GM18861 (cell line): ENCODE measurements at regions not wholly inside any gene's neighbourhood (a gene's known extent, or its start where the extent isn't known, plus 50 kb on each side); places are given as distances from the start of the nearest gene placed in this dataset.

Experiments
- ATAC-seq: cut with Tn5 transposase; IDR thresholded peaks from one replicate; pipeline ENCODE4 v1.9.1; 2021; ENCODE audit not compliant: unreplicated experiment

DNA sequence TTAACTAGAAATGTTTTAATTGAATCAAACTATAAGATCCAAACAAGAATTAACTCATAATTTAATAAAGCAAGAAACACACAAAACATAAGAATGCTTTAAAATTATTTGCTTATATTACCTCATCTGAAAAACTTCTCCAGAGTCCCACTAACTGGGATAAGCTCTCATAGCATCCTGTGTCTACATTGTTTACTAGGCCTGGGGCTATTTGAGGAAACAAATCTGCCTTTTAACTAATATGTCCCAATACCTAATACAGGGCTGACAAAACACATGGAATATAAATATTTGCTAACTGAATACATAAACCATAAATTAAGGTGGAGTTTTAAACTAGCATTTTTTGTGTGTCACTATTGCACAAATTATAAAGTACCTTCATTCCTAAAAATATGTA, 1399.8 kb upstream of the SLC10A2 start:
- no peak for ATAC-seq

DNA sequence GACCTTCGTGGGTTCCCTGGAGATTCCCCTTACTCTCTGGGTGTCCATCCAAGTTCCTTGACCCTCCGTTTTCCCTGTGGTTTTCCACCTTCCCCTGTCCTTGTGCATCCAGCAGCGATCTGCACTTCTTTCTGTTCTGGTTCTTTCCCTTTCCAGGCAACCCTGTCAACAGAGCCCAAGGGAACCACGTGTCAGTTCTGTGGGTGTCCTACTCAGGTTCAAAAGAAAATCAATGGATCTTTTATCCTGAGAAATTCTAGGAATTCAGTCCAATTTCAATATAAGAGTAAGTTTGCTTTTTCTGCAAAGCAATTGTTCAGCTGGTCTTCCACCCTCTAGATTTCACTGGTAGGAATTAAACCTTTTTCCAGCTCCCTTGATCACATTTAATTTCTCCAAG, 1394.8 kb upstream of the SLC10A2 start:
- ATAC-seq = no peak

DNA sequence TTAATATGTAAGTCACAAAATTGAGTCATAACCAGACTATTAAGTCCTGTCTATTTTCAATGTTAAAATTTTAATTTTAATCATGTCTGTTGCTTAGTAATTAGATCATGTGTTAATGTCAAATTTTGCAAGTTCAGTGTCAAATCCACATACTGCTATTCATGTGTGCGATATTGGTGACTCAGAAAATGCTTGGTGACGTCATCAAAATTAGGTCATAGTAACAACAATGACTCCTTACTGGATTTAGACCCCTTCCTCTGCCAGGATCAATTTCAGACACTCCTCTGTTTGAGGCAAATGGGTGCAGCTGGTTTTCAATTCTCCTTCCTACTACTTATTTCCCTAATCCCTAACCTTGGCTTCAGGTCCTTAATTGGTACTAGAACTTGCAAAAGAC, 1394.3 kb upstream of the SLC10A2 start:
- no peak for ATAC-seq

DNA sequence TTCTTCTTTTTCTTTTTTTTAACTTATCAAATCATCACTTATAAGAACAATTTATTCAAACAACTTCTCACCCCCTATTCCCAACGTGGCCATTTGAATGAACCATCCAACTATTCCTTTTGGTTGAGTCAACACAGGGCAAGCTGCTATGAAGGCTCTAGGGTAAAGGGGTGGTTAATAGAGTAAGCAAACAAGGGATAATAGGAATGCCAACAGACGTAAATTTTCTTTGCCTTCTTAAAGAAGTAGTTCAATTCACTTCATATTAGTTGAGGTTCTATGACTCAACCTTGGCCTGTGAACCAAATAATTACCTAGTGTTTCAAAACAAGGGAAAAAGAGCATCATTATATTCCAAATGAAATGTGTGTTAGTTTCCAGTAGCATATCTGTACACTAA, 1383.8 kb upstream of the SLC10A2 start:
- no peak for ATAC-seq

DNA sequence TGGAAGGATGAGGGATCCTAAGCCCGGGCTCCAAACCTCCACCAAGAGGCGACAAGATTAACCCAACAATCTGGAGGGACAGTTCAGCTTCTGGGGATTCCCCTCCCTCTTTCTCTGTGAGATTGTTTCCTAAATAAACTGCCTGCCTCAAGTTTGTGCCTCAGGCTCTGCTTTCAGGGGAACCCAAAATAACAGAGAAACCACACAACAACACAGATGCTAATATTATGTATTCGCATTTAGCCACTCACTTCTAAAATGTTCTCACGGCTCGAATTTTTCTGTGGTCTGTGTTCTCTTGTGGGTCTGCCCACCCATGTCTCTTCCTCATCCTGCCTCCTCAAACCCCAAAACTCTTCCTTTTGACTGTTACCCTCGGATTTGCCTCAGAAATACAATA, 1381.1 kb upstream of the SLC10A2 start:
- no peak for ATAC-seq

DNA sequence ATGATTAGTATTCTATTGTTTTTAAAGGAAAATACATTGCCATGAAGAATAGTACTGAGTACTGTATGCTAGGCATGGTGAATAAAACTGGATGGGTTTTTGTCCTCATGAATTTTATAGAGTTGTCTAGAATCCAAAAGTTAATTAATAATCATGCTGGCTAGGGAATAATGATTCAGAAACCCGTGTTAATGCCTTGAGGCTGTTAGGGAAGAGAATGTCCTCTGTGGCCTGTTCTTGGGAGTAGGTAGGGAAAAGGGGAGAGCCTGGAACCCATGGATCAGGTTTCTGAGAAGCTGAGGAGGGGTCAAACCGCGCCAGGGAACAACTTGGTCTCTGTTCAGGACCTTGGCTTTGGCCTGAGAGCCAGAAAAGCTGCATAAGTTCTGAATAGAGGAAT, 1376.3 kb upstream of the SLC10A2 start:
- ATAC-seq = no peak

DNA sequence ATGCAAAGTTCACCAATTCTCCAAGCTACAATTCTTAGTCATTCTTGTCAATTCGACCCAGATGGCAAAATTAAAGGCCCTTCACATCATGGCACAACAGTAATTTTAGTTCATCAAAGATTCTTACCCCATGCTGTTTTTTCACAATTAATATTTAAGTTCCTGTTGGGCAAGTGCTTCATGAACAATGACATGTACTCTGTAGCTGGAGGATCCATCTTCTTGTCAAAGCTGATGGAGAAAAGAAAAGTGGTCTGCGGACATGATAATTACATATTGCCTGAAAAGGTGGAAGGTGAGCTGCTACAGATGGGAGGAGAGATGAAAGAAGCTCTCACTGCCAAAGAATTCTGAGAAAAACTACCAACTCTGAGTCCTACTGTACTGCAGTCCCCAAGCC, 1370.3 kb upstream of the SLC10A2 start:
- no peak for ATAC-seq

DNA sequence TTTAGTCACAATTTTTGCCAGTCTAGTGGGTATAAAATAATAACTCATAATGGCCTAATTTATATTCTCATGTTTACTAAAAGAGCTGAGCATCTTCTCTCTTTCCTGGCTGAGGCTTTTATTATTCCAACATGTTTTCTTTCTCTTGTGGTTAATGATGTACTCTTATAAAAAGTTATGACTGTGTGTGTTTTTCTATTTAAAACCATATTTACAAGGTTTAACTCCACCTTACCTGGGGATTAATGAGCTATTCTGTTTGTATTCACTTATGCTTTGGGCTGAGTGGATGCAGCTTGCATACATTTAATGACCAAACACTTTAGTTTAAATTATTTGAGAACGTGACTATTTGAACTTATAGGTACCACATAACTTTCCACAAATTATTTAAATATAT, 1365.7 kb upstream of the SLC10A2 start:
- ATAC-seq = no peak

DNA sequence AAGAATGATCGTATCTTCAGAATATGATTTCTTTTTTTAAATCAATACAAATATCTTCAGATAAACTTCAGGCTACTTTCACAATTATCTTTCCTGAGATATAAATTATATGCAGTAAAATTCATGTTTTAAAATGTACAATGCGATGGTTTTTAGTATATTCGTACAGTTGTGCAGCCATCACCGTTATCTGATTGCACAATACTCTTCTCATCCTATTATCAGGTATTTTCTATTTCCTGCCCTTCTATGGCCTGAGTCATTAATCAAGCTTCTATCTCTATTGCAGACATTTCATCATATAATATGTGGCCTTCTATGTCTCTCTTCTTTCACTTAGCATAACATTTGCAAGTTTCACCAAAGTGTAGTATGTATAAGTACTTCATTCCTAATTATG, 1360.2 kb upstream of the SLC10A2 start:
- ATAC-seq = no peak

DNA sequence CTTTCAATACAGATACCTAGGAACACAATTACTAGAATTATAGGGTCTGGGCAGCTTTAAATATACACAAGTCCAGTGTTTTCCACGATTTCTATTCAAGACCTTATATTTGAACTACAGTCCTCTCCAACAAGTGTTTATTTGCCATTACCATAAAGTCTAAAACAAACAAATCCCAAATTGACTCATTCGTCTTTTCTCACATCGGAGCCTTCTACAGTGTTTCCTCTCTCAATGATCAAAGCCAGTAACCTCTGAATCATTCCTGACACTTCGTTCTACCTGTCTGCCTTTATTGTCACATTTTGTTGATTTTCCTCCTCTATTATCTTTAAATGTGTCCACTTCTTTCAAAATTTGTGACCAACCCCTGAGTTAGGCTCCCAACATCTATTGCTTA, 1356.5 kb upstream of the SLC10A2 start:
- ATAC-seq = no peak

DNA sequence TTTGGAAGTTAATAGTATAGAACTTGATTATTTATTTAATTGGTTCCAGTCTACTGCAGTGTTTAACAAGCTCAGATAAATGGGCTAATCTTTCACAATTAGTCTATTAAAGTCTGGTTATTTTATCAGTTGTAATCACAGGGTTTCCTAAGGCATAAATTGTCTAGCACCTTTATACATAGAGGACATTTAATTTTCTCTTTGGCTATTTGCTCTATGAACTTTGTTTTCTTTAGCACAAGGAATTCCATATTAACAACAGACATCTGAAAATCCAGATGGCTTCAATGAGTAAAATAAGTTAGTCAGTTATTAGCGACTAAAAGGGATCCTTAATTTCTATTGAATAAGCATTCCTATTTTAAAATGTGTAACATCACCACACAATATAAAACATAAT, 1350.8 kb upstream of the SLC10A2 start:
- no peak for ATAC-seq

DNA sequence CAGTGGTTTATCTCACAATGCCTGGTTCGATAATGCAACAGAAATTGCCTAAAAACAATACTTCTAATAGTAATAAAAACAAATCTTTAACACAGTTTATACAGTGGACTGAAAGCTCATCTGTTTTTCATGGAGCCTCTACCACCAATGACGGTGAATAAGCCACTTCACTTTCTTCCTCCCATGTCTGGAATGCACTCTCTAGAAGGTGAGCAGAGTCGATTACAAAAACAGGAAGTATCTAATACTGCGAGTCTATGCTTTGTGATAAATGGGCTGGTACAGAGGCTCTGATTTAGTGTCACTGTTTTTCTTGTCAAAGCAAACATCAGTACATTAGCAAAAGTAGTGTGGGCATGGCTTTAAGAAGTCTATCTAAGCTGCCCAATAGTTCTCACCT, 1348.6 kb upstream of the SLC10A2 start:
- ATAC-seq = no peak

DNA sequence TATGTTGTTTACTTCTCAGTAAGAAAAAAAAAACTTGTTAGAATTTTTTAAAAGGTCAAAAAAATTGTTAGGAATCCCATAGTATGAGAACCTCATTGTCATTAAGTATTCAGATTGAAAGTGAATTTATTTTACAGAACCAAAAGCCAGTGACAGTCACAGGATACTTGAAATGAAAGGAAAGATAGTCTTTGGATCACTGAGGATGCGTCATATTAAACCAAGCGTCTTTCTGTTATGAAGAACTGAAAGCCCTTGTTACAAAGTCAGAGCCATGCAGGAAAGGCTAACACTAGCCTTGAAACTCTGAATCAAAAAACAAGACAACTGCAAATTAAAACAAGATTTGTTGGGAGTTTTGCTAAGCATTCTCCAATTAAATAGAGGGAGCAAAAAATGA, 1348.0 kb upstream of the SLC10A2 start:
- ATAC-seq = no peak

DNA sequence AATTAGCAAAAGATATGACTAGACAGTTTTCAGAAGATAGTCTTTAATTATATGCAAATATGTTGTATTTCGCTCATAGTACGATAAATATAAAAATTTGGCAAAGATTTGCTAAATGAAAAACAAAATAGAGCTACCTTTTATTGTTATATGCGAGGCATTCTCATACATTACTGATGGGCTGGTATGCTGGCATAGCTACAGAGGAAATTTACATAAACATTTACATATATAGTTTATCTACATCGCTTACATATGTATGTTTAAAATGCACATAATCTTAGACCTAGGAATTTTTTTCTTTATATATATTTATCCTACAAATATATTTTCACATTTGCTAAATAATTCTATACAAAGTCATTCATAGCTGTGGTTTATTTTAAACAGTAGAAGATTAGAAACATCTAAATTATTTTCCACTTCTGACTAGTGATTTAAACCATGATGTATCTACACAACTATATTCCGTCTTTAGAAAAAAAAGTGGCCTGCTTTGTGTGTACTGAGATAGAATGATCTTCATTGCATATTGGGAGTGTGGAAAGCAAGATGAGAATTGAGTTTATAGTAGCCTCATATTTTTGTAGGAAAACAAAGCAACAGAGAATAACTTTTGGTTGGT, 1345.0 kb upstream of the SLC10A2 start:
- ATAC-seq = no peak

DNA sequence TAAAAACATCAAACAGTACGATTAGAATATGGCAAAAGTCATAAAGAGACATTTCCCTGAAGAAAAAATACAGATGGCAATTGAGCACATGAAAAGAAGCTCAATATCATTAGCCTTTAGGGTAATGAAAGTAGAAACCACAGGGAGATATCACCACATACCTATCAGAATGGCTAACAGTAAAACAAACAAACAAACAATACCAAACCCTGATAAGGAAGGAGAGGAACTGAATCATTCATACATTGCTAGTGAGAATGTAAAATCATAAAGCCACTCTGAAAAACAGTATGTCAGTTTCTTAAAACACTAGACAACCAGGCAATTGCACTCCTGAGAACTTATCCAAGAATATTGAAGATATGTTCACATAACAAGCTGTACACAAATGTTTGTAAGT, 1342.5 kb upstream of the SLC10A2 start:
- no peak for ATAC-seq

DNA sequence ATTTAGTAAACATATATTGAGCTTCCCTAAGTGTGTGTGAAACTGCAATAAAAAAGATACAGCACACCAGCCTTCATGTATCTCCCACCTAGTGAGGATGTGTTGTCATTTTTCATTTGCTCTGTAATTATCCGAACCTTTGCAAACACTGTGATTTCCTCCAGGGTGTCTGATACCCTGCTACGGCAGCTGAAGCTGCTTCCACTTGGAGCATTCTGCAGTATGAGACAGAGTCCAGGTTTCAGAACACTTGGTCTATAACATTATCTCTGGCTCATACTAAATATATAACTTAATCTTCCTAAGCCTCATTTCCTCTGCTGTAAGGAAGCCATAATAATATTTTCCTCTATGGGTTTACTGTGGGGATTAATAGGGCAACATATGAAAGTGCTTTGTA, 1338.1 kb upstream of the SLC10A2 start:
- ATAC-seq = no peak

DNA sequence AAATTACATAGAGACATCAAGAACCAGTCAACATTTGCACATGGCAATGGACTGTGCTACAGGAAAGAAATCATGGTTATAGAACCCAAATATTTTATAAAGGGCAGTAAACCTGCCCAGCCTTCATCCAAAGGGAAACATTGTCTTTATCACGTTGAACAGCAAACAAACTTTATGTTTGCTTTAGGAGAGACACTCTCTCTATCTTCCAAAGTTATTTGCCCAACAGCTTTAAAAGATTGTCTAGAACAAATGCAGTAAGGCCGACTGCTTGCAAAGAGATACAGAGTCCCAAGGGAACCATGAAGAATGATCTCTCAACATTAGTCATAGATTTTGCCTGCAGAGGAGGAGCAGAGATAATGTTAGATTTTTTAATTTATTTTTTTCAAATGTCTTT, 1323.5 kb upstream of the SLC10A2 start:
- no peak for ATAC-seq

DNA sequence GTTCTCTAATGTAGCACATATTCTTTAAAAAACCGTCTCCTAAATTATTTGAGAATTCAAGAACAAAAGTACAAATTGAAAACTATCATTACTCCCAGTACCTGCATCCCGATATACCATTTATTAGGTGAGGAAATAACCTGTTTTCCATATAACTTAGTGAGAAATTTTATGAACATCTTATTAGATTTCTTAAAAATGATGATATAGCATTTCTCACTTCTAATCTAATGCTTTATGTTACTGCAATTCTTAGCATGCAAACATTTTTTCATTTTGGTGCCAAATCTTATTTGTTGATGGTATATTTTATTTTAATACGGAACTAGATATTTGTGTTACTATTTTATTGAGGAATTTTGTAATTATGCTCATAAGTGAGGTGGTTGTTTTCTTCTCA, 1321.3 kb upstream of the SLC10A2 start:
- ATAC-seq = no peak

DNA sequence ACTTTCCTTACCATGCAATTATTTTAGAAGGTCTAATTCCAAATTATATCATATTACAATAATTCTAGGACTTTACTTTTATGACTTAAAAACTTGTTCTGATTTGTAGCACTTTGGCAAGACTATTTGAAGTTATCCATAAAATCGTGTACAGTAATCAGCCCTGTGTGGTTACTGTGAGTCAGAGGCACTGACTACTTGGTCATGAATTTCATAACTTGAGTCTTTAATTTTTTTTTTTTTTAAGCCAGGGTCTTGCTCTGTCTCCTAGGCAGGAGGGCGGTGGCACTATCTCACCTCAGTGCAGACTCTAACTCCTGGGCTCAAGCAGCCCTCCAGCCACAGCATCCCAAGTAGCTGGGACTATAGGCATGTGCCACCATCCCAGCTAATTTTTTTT, 1319.2 kb upstream of the SLC10A2 start:
- no peak for ATAC-seq

DNA sequence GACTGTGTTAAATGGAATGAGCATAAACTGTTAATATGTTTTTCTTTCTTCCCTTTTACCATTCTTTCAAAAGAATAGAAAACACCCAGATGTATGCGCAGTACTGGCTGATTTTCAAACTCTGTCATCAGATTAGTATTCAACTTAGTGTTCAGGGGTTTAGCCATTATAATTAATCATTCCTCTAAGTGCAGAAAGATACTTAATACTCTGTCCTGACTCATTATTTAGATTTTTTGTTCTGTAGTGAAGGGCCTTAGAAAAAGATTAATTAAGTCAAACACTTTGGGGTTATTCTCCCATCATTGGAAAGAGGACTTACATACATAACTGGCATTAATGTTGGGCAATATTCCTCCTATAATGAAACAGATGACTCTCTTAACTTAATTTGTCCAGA, 1316.7 kb upstream of the SLC10A2 start:
- ATAC-seq = no peak

DNA sequence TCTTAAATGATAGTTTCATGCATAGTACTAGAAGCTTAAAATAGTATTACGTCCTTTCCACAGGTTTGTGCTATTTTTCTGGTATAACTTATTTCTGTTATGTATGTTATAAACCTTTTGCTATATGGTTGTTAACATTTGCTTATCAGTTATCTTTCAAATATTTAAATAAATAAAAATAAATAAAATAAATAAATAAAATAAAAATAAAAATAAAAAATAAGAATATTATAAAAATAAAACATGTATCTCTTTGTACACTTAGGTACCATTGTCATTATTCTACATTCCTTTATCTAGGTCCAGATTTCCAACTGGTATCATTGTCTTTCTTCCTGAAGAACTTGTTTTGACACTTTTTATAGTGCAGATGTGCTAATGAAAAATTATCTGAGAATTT, 1310.4 kb upstream of the SLC10A2 start:
- ATAC-seq = no peak

DNA sequence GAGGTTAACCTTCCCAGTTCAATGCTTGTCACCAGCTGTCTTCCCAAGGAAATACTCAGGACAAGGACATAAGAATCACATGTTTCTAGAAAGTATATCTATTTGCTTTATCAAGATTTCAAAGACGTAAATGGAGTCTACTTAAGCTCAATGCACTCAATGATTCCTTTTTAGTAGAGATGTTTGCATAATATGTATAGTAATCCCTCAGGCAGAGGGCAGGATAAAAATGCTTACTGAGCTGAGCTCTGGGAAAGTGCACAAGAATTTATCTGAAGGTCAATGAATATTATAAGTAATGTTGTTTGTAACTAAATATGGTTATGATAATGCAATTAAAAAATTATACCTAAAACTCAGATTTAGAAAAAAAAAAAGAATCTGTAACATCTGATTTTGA, 1309.4 kb upstream of the SLC10A2 start:
- ATAC-seq = no peak

DNA sequence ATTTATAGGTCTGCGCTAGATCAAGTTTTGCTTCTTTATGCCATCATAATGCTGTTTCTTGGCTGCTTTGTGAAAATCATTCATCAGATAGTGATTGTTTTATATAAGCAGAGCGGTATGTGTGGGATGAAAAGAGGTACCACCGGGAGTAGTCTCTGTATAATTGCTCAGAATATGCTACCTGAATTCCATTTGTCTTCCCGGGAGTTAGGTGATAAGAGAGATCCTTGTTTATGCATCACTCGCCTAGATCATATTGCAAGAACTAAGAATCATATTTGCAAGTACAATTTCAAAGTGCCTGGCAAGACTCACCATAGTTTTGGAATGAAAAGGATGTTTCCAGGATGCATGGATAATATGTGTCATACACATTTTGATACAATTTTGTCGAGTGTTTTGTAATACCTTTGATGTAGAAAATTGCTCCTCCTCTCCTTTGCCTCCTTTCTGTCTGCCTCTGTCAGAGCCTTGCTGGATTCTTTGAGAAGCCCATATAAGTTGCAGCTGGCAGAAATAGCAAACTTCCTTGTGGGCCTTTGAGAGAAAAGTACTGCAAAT, 1306.0 kb upstream of the SLC10A2 start:
- ATAC-seq = no peak
